ENCODE measurements at regions not wholly inside any gene's neighbourhood (a gene's known extent, or its start where the extent isn't known, plus 50 kb on each side); places are given as distances from the start of the nearest gene placed in this dataset.

- TF ChIP-seq CTCF (IDR thresholded peaks at IDR 0.05) (no peak), POLR2AphosphoS5 (IDR thresholded peaks at IDR 0.05; ENCODE audit: insufficient read depth in 1 of 2, low read depth in 1 of 2) (no peak)
Observed at GRCh38 chr4:189809241-189809735, 131.4 kb upstream of the FRG1 start.
